K562 (cell line): ENCODE measurements at regions not wholly inside any gene's neighbourhood (a gene's known extent, or its start where the extent isn't known, plus 50 kb on each side); places are given as distances from the start of the nearest gene placed in this dataset.

Experiments
- NUFIP1 ChIP-seq: fragments of 450-650 bp; IDR thresholded peaks from 2 replicates; pipeline ENCODE4 v1.6.1; 2018; ENCODE audit not compliant: partially characterized antibody
- RFX5 ChIP-seq: IDR thresholded peaks from 2 replicates; pipeline ENCODE4 v1.6.1; 2011; ENCODE audit warnings: low read depth, mild to moderate bottlenecking, improper control_type of control experiment, low read length
- ZMIZ1 ChIP-seq, 2 experiments: fragments of 150-350 bp in 1 of 2; IDR thresholded peaks; 2 replicates each; pipeline ENCODE4 v1.6.1; 2012 to 2016; ENCODE audit warnings: low read depth in 2 of 2, low read length in 2 of 2, mild to moderate bottlenecking in 1 of 2, moderate library complexity in 1 of 2
- ZNF444 ChIP-seq: fragments of 250-450 bp; sonication (Bioruptor Pico); IDR thresholded peaks from 2 replicates; pipeline ENCODE4 v1.4.0; 2020; ENCODE audit warnings: mild to moderate bottlenecking, moderate library complexity

GRCh38 chr11:128298271-128298670, 289.1 kb downstream of the ETS1 start:
- TF ChIP-seq RFX5 (no peak), ZMIZ1 (IDR thresholded peaks at IDR 0.05; ENCODE audit: low read depth in 2 of 2, low read length in 2 of 2) (no peak), NUFIP1 (no peak), ZNF444 (no peak)
